Ishikawa (cell line): ENCODE measurements at regions not wholly inside any gene's neighbourhood (a gene's known extent, or its start where the extent isn't known, plus 50 kb on each side); places are given as distances from the start of the nearest gene placed in this dataset.

ENCODE experiments used
- CEBPB ChIP-seq: IDR thresholded peaks from 2 replicates; pipeline ENCODE4 v1.6.1; 2012
- TEAD4 ChIP-seq: IDR thresholded peaks from 2 replicates; pipeline ENCODE4 v1.6.1; 2012

DNA sequence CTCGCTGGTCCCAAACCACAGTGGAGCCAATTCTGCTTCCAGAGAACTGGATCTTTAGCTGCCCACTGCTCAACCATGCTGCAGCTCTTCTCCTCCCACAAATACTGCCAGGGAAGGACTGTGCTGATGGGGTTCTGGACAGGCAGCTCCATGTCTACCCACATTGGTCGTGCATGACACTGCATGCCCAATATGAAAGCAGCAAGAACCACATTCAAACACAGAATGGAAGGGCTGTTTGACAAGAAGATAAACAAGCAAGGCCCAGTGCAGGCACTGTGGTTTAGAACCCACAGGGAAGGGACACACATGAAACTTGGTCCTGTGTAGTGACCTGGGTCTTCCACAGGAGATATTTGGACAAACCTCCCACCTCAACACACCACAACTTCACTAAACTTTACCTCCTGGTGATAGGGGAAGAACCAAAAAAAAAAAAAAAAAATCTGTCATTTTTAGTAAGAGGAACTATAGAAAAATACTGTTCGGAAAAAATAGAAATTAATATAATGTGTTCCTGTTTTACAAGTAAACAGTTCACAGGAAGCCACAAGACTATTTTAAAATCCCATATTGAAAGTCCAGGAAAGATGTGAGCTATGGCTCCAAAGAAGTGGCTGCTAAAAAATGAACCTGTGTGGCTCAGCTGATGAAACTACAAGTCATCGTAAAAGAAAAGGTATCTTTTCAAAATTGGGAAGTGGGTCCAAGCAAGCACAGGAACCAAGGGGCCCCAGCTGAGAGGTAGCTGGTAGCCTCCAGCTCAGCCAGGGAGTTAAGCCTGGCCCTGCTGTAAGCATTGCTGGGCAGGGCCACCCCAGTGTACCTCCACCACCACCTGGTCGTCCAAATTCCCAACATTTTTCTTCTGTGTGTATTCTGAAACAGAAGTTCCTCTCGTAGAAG, 77.7 kb upstream of the ACAN start:
- TF ChIP-seq TEAD4 (no peak), CEBPB (no peak)
